ENCODE measurements at regions not wholly inside any gene's neighbourhood (a gene's known extent, or its start where the extent isn't known, plus 50 kb on each side); places are given as distances from the start of the nearest gene placed in this dataset.
A peak's percentile ranks its signal among the peaks of the same experiment; 100 is the strongest.

GRCh38 chrX:36957425-36958328 lies 50.5 kb upstream of the FAM47C start:
- H3K4me1 ChIP-seq (ENCODE audit: control insufficient read depth, extremely low read depth, insufficient read depth, low read length) = no peaks in the 10 kb centered on the region
- dilution Hi-C loops (cut with MboI; ENCODE audit: extremely low pct_ligation_motif_present, low sequenced_read_pairs) = no loop called here
- no peaks in the 10 kb centered on the region for H3K9me1 ChIP-seq (ENCODE audit: control insufficient read depth, extremely low read depth, insufficient read depth, low read length)
- DNase-seq (ENCODE audit: low read depth, low spot score) = no peak
- peaks cover 9% of the 10 kb centered on the region for H3K27me3 ChIP-seq (ENCODE audit: control insufficient read depth, extremely low read depth, insufficient read depth, low read length)
- H3K9me3 ChIP-seq (ENCODE audit: control insufficient read depth, low read depth, low read length) = no peaks in the 10 kb centered on the region
- no peak overlapping the region for H2AFZ ChIP-seq (ENCODE audit: control insufficient read depth, low read length)
- H3K79me2 ChIP-seq (ENCODE audit: control insufficient read depth, insufficient read depth, low read length) = no peaks in the 10 kb centered on the region
- no peak overlapping the region for H3K27ac ChIP-seq (ENCODE audit: control insufficient read depth, insufficient read depth, low read length)
- peak; percentile 71 for TF ChIP-seq EZH2 (IDR thresholded peaks at IDR 0.05; ENCODE audit: low read length)
- no peak for TF ChIP-seq CTCF (optimal IDR thresholded peaks at IDR 0.05 in 1 of 3, IDR thresholded peaks at IDR 0.05 in 1 of 3, conservative IDR thresholded peaks at IDR 0.05 in 1 of 3; ENCODE audit: extremely low read depth in 1 of 3, insufficient read depth in 2 of 3, low read length in 3 of 3)
- H3K4me3 ChIP-seq (ENCODE audit: control insufficient read depth in 2 of 3, extremely low read depth in 1 of 3, insufficient read depth in 2 of 3, low read depth in 1 of 3, low read length in 3 of 3) = peak overlapping the region in 1 of 3 experiments; percentile 7
- H4K20me1 ChIP-seq (ENCODE audit: control insufficient read depth, extremely low read depth, insufficient read depth, low read length) = no peaks in the 10 kb centered on the region
- no peak for FAIRE-seq
- no peak overlapping the region for H3K9ac ChIP-seq (ENCODE audit: control insufficient read depth, extremely low read depth, insufficient read depth, low read length)
- peak overlapping the region; percentile 27 for H3K4me2 ChIP-seq (ENCODE audit: control insufficient read depth, extremely low read depth, insufficient read depth, low read depth, low read length)
- H3K36me3 ChIP-seq (ENCODE audit: control insufficient read depth in 2 of 2, extremely low read depth in 1 of 2, insufficient read depth in 2 of 2, low read length in 2 of 2) = no peaks in the 10 kb centered on the region

Small RNA genes lying in the stretch of these regions (small RNA-seq; reads per million reads assigned to genes)
- 0 reads per million in 3 experiments for gene BX842568.4 (ENCODE audit: insufficient read length in 3 of 3, low read depth in 3 of 3, low replicate concordance in 1 of 3)
